WI38 (cell line): ENCODE measurements at regions not wholly inside any gene's neighbourhood (a gene's known extent, or its start where the extent isn't known, plus 50 kb on each side); places are given as distances from the start of the nearest gene placed in this dataset.

Experiments
- H3K4me3 ChIP-seq: 2 replicates; pipeline ENCODE4 v1.5.1; 2011; ENCODE audit warnings: low read depth, mild to moderate bottlenecking, control low read depth, low read length
- TF ChIP-seq, protein P1 (sequence below): IDR thresholded peaks from 2 replicates; pipeline ENCODE4 v1.5.1; 2012; ENCODE audit warnings: low read depth, mild to moderate bottlenecking, control low read depth, low read length

DNA sequence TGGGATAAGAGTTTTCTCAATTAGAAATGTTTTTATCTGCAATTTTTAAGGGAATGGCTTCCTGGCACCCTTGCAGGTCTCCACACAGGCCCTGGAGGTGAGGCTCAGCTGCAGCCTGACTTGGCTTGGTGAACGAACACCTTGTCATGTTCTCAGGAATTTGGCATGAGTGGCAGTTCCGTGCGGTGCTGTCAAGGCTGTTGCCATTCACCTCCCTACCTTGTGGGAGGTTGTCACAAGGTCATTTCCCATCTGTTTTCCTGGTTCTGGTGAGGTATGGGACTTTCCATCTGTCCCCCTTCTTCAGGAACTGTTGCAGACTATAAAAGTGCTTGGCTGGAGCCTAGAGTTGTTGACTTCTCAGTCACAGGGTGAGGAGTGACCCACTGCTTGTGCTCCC, 82.9 kb downstream of the ELOVL4 start:
- no peak overlapping the region for H3K4me3 ChIP-seq
- TF ChIP-seq, protein P1, sequence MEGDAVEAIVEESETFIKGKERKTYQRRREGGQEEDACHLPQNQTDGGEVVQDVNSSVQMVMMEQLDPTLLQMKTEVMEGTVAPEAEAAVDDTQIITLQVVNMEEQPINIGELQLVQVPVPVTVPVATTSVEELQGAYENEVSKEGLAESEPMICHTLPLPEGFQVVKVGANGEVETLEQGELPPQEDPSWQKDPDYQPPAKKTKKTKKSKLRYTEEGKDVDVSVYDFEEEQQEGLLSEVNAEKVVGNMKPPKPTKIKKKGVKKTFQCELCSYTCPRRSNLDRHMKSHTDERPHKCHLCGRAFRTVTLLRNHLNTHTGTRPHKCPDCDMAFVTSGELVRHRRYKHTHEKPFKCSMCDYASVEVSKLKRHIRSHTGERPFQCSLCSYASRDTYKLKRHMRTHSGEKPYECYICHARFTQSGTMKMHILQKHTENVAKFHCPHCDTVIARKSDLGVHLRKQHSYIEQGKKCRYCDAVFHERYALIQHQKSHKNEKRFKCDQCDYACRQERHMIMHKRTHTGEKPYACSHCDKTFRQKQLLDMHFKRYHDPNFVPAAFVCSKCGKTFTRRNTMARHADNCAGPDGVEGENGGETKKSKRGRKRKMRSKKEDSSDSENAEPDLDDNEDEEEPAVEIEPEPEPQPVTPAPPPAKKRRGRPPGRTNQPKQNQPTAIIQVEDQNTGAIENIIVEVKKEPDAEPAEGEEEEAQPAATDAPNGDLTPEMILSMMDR = no peak

DNA sequence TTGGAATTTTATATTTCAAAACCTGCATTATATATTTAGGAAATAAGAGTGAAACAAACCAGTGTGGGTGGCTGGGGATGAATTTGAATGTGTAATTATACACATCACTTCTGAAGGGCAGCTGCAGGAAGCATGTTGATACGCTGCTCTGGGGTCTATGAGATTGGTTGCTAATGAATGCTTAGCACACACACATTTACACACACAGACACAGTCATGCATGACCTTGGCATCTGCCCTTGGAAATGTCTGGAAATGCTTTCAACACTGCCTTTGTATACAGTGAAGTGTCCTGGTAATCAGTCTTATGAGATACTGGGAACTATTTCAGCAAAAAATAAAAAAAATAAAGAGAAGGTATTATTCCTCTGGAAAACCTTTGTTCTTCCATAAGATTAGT, 83.4 kb downstream of the ELOVL4 start:
- H3K4me3 ChIP-seq = no peak overlapping the region
- TF ChIP-seq, protein P1 = no peak

DNA sequence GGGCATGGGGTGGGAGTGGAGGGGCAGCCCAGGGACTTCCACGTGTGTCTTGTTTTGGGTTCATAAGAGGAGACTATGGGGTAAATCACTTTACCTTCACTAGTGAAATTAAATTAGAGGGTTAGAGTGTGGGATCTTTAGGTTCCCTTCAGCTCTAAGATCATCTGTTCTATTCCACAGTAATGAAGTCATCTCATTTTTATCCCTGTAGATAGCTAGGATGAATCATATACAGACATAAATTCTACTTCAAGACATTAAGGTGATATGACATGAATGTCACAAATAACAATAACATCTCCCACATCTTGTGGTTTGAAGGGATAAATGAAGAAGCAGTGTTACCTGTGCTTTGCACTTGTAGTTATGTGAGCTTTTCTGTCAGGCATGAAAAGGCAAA, 83.8 kb downstream of the ELOVL4 start:
- TF ChIP-seq, protein P1 = no peak

DNA sequence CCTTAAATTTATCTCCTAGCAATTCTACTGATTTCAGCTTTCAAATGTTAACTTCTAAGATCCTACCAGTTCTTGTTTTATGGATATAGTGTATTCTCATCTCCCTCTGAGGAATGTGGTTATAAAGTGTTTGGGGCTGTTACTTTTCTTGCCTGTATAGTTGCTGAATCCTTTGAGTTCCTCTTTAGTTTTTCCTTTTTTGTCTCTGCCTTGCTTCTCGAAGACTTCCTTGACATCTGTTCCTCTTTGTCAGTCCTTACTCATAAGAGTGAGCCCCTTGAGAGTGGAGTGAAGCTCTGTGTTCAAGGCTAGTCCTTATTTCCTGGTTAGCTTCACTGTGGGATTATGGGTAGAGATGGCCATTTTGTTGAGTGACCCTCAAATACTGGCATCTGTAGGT, 84.6 kb downstream of the ELOVL4 start:
- H3K4me3 ChIP-seq = no peak overlapping the region
- TF ChIP-seq, protein P1 = no peak

More for the DNA sequence above, 83.8 kb downstream of the ELOVL4 start:
- H3K4me3 ChIP-seq = no peak overlapping the region

DNA sequence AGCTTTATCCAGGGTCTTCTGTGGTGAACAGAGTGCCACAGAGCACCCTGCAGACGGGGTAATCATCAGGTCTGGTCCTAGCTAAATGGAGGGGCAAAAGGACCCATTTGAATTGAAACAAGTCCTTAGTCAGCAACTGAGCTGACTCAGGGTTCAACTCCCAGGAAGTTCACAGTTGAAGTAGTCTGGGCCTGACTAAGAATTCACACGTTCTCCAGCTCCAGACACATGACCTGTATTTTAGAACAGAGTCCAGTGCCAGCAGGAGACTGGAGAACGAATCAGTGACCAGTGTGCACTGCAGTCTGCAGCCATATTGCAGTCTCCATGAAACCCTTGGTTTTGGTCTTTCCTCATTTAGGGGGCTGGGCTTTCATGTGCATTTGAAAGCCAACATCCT, 85.2 kb downstream of the ELOVL4 start:
- TF ChIP-seq, protein P1 = no peak
- no peak overlapping the region for H3K4me3 ChIP-seq

DNA sequence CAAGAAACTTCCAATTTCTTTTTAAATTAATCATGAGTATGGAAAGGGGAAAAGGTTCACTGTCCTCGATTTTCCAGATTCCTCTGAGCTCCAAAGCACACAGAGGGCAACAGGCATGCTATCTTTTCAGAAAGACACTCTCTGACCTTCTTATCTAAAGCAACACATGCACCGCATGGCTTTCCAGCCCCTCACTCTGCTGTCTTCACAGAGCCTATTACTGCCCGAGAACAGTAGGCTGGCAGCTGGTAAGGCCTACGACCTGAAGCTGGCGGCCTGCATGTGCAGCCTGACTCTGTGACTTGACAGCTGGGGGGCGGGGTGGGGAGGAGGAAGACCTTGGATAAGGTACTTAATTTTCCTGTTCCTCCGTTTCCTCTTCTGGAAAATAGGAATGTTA, 86.3 kb downstream of the ELOVL4 start:
- no peak overlapping the region for H3K4me3 ChIP-seq
- TF ChIP-seq, protein P1 = no peak

DNA sequence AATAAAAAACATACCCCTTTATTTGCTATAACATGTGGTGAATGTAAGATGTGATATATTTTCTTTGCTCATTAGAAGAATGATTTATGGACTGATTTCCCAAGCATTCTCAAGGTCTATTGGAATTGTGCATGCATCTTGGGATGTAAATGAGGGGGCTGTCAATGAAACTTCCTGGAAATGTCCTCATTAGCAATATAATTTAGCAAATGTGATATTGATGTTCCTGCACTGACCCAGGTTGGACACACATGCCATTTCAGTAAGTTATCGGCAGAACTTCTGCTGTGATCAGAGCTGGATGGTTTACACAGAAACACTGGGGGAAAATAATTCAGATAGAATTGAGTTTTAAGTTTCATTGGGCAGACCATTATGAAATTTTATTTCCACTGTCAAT, 99.9 kb downstream of the ELOVL4 start:
- H3K4me3 ChIP-seq = no peak overlapping the region
- TF ChIP-seq, protein P1 = no peak
